ENCODE measurements at regions not wholly inside any gene's neighbourhood (a gene's known extent, or its start where the extent isn't known, plus 50 kb on each side); places are given as distances from the start of the nearest gene placed in this dataset.

- DNase-seq (ENCODE audit: low spot score), result no peak
Observed at GRCh38 chr20:61125076-61125475, 127.0 kb upstream of the CDH4 start.

GRCh38 chr20:61125546-61126180 is 126.4 kb upstream of the CDH4 start:
- DNase-seq (ENCODE audit: low spot score), result no peak

- no peak for DNase-seq (ENCODE audit: low spot score)
Observed at GRCh38 chr20:61126369-61127195, 125.5 kb upstream of the CDH4 start.

DNA sequence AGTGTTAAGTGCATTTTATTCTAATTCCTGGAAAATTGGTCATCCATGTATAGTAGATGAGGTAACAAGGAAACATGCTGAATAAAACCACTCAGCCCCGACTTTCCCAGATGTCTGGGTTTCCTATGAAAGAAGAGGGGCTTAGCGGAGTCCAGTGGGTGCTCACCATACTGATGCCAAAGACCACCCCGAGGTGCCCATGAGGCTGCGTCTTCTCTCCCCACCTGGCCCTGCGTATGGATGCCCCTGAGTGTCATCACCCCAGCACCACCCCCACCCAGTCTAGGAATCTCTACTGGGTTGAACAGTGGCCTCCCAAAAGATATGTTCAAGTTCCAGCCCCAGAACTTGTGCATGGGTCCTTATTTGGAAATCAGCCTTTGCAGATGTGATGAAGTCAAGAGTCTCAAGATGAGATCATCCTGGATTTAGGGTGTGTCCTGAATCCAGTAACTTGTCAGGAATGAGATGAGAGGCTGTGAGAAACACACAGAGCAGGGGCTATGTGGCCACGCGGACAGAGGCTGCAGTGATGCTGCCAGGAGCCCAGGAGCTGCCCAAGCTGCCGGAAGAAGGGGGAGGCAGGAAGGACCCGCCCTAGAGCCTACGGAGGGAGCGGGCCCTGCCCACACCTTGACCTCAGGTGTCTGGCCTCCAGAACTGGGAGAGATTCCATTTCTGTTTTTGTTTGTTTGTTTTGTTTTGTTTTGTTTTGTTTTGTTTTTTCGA is 124.6 kb upstream of the CDH4 start:
- no peak for DNase-seq (ENCODE audit: low spot score)

DNA sequence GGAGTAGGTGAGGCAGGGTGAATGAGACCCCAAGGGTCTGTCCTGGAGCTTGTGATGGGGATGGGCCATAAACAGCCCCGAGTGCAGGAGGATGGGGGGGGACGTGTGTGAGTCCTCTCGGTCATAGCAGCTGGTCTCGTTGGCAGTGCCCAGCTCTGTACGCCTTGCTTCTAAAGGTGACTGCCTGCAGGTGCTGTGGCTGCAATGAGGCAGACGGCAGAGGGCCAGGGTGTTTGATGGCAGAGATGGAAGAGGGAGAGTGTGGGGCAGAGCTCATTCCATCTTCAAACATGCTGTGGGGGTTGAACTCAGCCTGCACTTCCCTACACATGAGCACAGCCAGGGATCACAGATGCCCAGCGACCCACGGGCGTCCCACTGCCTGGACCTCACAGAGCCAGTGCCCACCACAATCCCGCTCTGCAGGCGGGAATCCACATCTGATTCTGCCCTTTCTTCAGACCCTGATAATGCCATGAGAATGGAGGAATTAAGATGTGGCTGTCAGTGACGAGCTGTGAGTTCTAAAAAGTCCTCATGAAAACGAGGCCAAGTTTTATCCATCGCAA is 123.3 kb upstream of the CDH4 start:
- DNase-seq (ENCODE audit: low spot score), result no peak

- no peak for DNase-seq (ENCODE audit: low spot score)
Observed at GRCh38 chr20:61129311-61129710, 122.8 kb upstream of the CDH4 start.

- DNase-seq (ENCODE audit: low spot score), result no peak
Observed at GRCh38 chr20:61130156-61130555, 121.9 kb upstream of the CDH4 start.

- DNase-seq (ENCODE audit: low spot score), result no peak
Observed at GRCh38 chr20:61131944-61132343, 120.1 kb upstream of the CDH4 start.

DNA sequence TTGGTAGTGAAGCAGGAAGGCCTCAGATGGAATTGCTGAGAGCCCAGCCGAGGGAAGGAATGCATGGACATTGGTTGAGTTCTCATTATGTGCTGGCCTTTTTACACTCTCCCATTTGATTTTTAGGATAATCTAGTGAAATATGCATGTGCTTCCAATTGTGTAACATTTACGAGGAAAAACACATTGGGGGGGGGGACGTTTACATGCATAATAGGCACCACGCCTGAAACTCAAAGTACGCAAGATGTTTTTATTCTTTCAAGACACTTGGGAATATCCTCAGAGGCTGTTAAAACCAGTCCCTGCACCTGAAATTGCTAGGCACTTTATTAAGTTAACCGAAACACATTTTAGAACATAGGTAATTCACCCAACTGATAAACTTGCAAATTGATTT is 118.5 kb upstream of the CDH4 start:
- DNase-seq (ENCODE audit: low spot score), result no peak

- DNase-seq (ENCODE audit: low spot score), result no peak
Observed at GRCh38 chr20:61134296-61135030, 117.6 kb upstream of the CDH4 start.

GRCh38 chr20:61135266-61135665 is 116.8 kb upstream of the CDH4 start:
- no peak for DNase-seq (ENCODE audit: low spot score)

GRCh38 chr20:61135968-61136367 is 116.1 kb upstream of the CDH4 start:
- DNase-seq (ENCODE audit: low spot score), result no peak

GRCh38 chr20:61138566-61138965 is 113.5 kb upstream of the CDH4 start:
- DNase-seq (ENCODE audit: low spot score), result no peak

GRCh38 chr20:61139031-61139430 is 113.0 kb upstream of the CDH4 start:
- DNase-seq (ENCODE audit: low spot score), result no peak

- DNase-seq (ENCODE audit: low spot score), result no peak
Observed at GRCh38 chr20:61140576-61140975, 111.5 kb upstream of the CDH4 start.

GRCh38 chr20:61146023-61146422 is 106.0 kb upstream of the CDH4 start:
- DNase-seq (ENCODE audit: low spot score), result no peak

DNA sequence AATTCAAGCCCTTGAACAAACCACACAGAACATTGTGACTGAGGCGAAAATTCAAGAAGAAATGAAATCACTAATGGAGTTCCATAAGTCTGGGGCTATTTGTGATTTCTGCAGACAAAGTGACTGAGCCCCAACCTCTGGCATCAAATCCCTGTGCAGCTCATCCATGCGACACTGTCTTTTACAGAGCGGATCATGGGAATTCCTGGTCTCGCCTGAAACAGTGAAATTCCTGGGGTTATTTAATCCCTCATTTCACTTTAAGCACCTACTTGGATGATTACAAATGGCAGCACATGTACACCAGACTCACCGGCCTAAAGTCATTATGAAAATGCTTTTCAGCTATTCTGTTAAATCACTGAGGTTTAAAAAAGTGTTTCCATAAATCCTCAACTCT is 102.4 kb upstream of the CDH4 start:
- no peak for DNase-seq (ENCODE audit: low spot score)

- no peak for DNase-seq (ENCODE audit: low spot score)
Observed at GRCh38 chr20:61157301-61157700, 94.8 kb upstream of the CDH4 start.

GRCh38 chr20:61159957-61160686 is 91.9 kb upstream of the CDH4 start:
- no peak for DNase-seq (ENCODE audit: low spot score)

DNA sequence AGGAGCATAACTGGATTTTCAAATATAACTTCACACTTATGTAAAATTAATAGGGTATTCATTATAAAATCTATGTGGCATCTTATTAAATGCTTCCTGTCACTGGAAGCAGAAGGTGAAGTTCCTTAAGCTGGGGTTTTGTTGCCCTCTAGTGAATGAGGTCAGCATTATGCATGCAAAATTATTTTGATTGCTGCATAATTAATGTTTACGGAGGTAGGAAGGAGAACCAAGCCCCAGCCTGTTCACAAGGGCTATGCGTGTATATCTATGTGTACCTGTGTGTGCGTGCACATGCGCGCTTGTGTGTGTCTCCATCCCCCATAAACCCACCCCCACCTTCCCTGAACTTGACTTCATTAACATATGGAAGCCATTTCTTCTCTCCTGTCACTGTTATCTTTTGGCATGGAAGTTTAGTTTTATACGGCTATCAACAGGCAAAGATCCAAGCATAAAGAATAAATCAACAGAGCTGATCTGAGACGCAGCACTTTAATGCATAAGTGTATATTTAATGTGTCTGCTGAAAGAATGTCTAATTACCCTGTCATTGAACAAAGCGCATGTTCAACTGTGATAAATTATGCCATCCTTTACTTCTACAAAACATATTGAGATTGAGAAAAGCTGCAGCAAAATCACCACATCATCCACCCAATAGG is 90.2 kb upstream of the CDH4 start:
- DNase-seq (ENCODE audit: low spot score), result no peak

- DNase-seq (ENCODE audit: low spot score), result no peak
Observed at GRCh38 chr20:61162451-61162850, 89.6 kb upstream of the CDH4 start.
